Neural cell (in vitro differentiated cells): ENCODE measurements at regions not wholly inside any gene's neighbourhood (a gene's known extent, or its start where the extent isn't known, plus 50 kb on each side); places are given as distances from the start of the nearest gene placed in this dataset.

Experiments used
- H2AFZ ChIP-seq: fragments of 200-600, 300-800 bp; sonication (generic), shearing (Covaris generic); 2 replicates; pipeline ENCODE4 v1.6.0; 2014; ENCODE audit warnings: low read depth, mild to moderate bottlenecking, antibody characterized with exemption, low read length, moderate library complexity
- H3F3A ChIP-seq: fragments of 200-600 bp; shearing (Covaris generic); 2 replicates; pipeline ENCODE4 v1.6.1; 2016; ENCODE audit warnings: mild to moderate bottlenecking, moderate library complexity, mixed read lengths, antibody characterized with exemption, low read length; ENCODE audit not compliant: insufficient read depth, poor library complexity, severe bottlenecking
- H3K27ac ChIP-seq: fragments of 200-600, 300-800 bp; sonication (generic), shearing (Covaris generic); 2 replicates; pipeline ENCODE4 v1.5.1; 2014; ENCODE audit warnings: mild to moderate bottlenecking, low read length, moderate library complexity
- H3K27me3 ChIP-seq: fragments of 300-800, 200-600 bp; sonication (generic), shearing (Covaris generic); 2 replicates; pipeline ENCODE4 v1.6.0; 2014; ENCODE audit warnings: mild to moderate bottlenecking, low read depth, low read length, moderate library complexity; ENCODE audit not compliant: insufficient read depth
- H3K36me3 ChIP-seq: fragments of 300-800, 200-600 bp; sonication (generic), shearing (Covaris generic); 2 replicates; pipeline ENCODE4 v1.5.1; 2014; ENCODE audit warnings: mild to moderate bottlenecking, antibody characterized with exemption, low read length, moderate library complexity; ENCODE audit not compliant: insufficient read depth
- H3K4me2 ChIP-seq: fragments of 300-800, 200-600 bp; sonication (generic), shearing (Covaris generic); 2 replicates; pipeline ENCODE4 v1.6.0; 2014; ENCODE audit warnings: mild to moderate bottlenecking, low read length
- H3K4me3 ChIP-seq: fragments of 300-800, 200-600 bp; sonication (generic), shearing (Covaris generic); 2 replicates; pipeline ENCODE4 v1.5.1; 2014; ENCODE audit warnings: mild to moderate bottlenecking, low read length, moderate library complexity
- H3K79me2 ChIP-seq: fragments of 200-600 bp; shearing (Covaris generic); replicated peaks from 2 replicates; pipeline ENCODE4 v1.6.0; 2014; ENCODE audit warnings: mild to moderate bottlenecking, low read length, moderate library complexity; ENCODE audit not compliant: insufficient read depth
- H3K9ac ChIP-seq: fragments of 300-800, 200-600 bp; sonication (generic), shearing (Covaris generic); 2 replicates; pipeline ENCODE4 v1.6.1; 2016; ENCODE audit warnings: mild to moderate bottlenecking, low read length, mixed read lengths
- H3K9me2 ChIP-seq: fragments of 200-600 bp; shearing (Covaris generic); 2 replicates; pipeline ENCODE4 v1.6.1; 2016; ENCODE audit warnings: mild to moderate bottlenecking, low read length, mixed read lengths; ENCODE audit not compliant: insufficient read depth
- H3K9me3 ChIP-seq: fragments of 200-600, 300-800 bp; sonication (generic), shearing (Covaris generic); 2 replicates; pipeline ENCODE4 v1.6.1; 2016; ENCODE audit warnings: mild to moderate bottlenecking, mixed run types, low read length, moderate library complexity, mixed read lengths
- H4K20me1 ChIP-seq: fragments of 200-600 bp; shearing (Covaris generic); 2 replicates; pipeline ENCODE4 v1.6.1; 2016; ENCODE audit warnings: mild to moderate bottlenecking, mixed run types; ENCODE audit not compliant: insufficient read depth
- CTCF ChIP-seq: fragments of 450-650 bp; IDR thresholded peaks from 2 replicates; pipeline ENCODE4 v1.5.1; 2014; ENCODE audit warnings: antibody characterized with exemption, mild to moderate bottlenecking, moderate library complexity; ENCODE audit not compliant: poor library complexity, severe bottlenecking
- EP300 ChIP-seq: fragments of 450-650 bp; conservative IDR thresholded peaks from 2 replicates; pipeline ENCODE4 v1.6.1; 2014; ENCODE audit warnings: antibody characterized with exemption, mild to moderate bottlenecking, moderate library complexity; ENCODE audit not compliant: poor library complexity, severe bottlenecking
- EZH2 ChIP-seq: fragments of 200-600, 300-800 bp; shearing (Covaris generic), sonication (generic); IDR thresholded peaks from 2 replicates; pipeline ENCODE4 v1.6.1; 2014; ENCODE audit warnings: antibody characterized with exemption, low read length, borderline replicate concordance, mild to moderate bottlenecking; ENCODE audit not compliant: insufficient read depth, poor library complexity, severe bottlenecking
- MXI1 ChIP-seq: fragments of 450-650 bp; conservative IDR thresholded peaks from 2 replicates; pipeline ENCODE4 v1.6.1; 2014; ENCODE audit warnings: antibody characterized with exemption, mild to moderate bottlenecking; ENCODE audit not compliant: poor library complexity, severe bottlenecking
- POLR2AphosphoS5 ChIP-seq: IDR thresholded peaks from 2 replicates; pipeline ENCODE4 v1.6.1; 2012
- RAD21 ChIP-seq: fragments of 450-650 bp; conservative IDR thresholded peaks from 2 replicates; pipeline ENCODE4 v1.6.1; 2014; ENCODE audit warnings: antibody characterized with exemption, mild to moderate bottlenecking, moderate library complexity
- REST ChIP-seq: IDR thresholded peaks from 2 replicates; pipeline ENCODE4 v1.6.1; 2012; ENCODE audit warnings: borderline replicate concordance
- SMC3 ChIP-seq: fragments of 450-650 bp; conservative IDR thresholded peaks from 2 replicates; pipeline ENCODE4 v1.6.1; 2014; ENCODE audit warnings: antibody characterized with exemption, mild to moderate bottlenecking, moderate library complexity; ENCODE audit not compliant: poor library complexity
- TAF1 ChIP-seq: IDR thresholded peaks from 2 replicates; pipeline ENCODE4 v1.6.1; 2012; ENCODE audit warnings: low read depth

- Histone ChIP-seq H3K4me2 (no peak overlapping the region), H3F3A (no peaks in the 10 kb centered on the region), H2AFZ (no peak overlapping the region), H4K20me1 (no peaks in the 10 kb centered on the region), H3K36me3 (no peaks in the 10 kb centered on the region), H3K9me2 (no peaks in the 10 kb centered on the region), H3K27ac (no peak overlapping the region), H3K27me3 (no peaks in the 10 kb centered on the region), H3K4me3 (no peak overlapping the region), H3K9ac (no peak overlapping the region), H3K9me3 (no peaks in the 10 kb centered on the region), H3K79me2 (no peaks in the 10 kb centered on the region)
- TF ChIP-seq EP300 (no peak), CTCF (peak; percentile 44), SMC3 (peak; percentile 41), RAD21 (peak; percentile 52)
Observed at GRCh38 chr2:65686928-65687521, 254.6 kb upstream of the SPRED2 start.

GRCh38 chr2:65681503-65681902, 249.1 kb upstream of the SPRED2 start:
- H3K9me3 ChIP-seq = no peaks in the 10 kb centered on the region
- H3K36me3 ChIP-seq = no peaks in the 10 kb centered on the region
- no peak overlapping the region for H3K4me3 ChIP-seq
- no peak overlapping the region for H3K4me2 ChIP-seq
- no peaks in the 10 kb centered on the region for H4K20me1 ChIP-seq
- H3K9ac ChIP-seq = no peak overlapping the region
- no peaks in the 10 kb centered on the region for H3F3A ChIP-seq
- no peaks in the 10 kb centered on the region for H3K79me2 ChIP-seq
- no peak overlapping the region for H2AFZ ChIP-seq
- no peak for TF ChIP-seq EZH2
- TF ChIP-seq MXI1 = no peak
- TF ChIP-seq SMC3 = no peak
- TF ChIP-seq CTCF = no peak
- H3K27ac ChIP-seq = no peak overlapping the region
- no peaks in the 10 kb centered on the region for H3K9me2 ChIP-seq
- H3K27me3 ChIP-seq = no peaks in the 10 kb centered on the region

- H3K27ac ChIP-seq = no peak overlapping the region
- H3F3A ChIP-seq = no peaks in the 10 kb centered on the region
- H3K9me2 ChIP-seq = no peaks in the 10 kb centered on the region
- no peaks in the 10 kb centered on the region for H3K36me3 ChIP-seq
- H3K27me3 ChIP-seq = no peaks in the 10 kb centered on the region
- no peaks in the 10 kb centered on the region for H4K20me1 ChIP-seq
- no peak overlapping the region for H3K4me3 ChIP-seq
- no peak overlapping the region for H3K4me2 ChIP-seq
- no peak overlapping the region for H2AFZ ChIP-seq
- TF ChIP-seq EP300 = no peak
- no peak for TF ChIP-seq CTCF
- TF ChIP-seq RAD21 = no peak
- TF ChIP-seq TAF1 = no peak
- no peak for TF ChIP-seq EZH2
- TF ChIP-seq MXI1 = no peak
- TF ChIP-seq SMC3 = no peak
- no peak for TF ChIP-seq REST
- no peak for TF ChIP-seq POLR2AphosphoS5
- no peaks in the 10 kb centered on the region for H3K79me2 ChIP-seq
- no peak overlapping the region for H3K9ac ChIP-seq
- H3K9me3 ChIP-seq = no peaks in the 10 kb centered on the region
Observed at GRCh38 chr2:65678779-65679391, 246.5 kb upstream of the SPRED2 start.
